ENCODE measurements at regions not wholly inside any gene's neighbourhood (a gene's known extent, or its start where the extent isn't known, plus 50 kb on each side); places are given as distances from the start of the nearest gene placed in this dataset.

GRCh38 chr14:101152855-101153254, 249.3 kb upstream of the RTL1 start:
- TF ChIP-seq POLR2A (IDR thresholded peaks at IDR 0.05; ENCODE audit: low read depth) = no peak
- no peak for TF ChIP-seq POLR2AphosphoS5 (IDR thresholded peaks at IDR 0.05)
- TF ChIP-seq, protein P1, sequence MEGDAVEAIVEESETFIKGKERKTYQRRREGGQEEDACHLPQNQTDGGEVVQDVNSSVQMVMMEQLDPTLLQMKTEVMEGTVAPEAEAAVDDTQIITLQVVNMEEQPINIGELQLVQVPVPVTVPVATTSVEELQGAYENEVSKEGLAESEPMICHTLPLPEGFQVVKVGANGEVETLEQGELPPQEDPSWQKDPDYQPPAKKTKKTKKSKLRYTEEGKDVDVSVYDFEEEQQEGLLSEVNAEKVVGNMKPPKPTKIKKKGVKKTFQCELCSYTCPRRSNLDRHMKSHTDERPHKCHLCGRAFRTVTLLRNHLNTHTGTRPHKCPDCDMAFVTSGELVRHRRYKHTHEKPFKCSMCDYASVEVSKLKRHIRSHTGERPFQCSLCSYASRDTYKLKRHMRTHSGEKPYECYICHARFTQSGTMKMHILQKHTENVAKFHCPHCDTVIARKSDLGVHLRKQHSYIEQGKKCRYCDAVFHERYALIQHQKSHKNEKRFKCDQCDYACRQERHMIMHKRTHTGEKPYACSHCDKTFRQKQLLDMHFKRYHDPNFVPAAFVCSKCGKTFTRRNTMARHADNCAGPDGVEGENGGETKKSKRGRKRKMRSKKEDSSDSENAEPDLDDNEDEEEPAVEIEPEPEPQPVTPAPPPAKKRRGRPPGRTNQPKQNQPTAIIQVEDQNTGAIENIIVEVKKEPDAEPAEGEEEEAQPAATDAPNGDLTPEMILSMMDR (IDR thresholded peaks at IDR 0.05) = no peak
- no peak for TF ChIP-seq EP300 (IDR thresholded peaks at IDR 0.05)
- H3K27me3 ChIP-seq = peaks cover 0 to 22% (median 3%) of the 10 kb centered on the region in 4 donors
- 88% methylated on average over 7 of the region's 8 CpGs for WGBS
- no peaks in the 10 kb centered on the region for H3K36me3 ChIP-seq
- DNase-seq (ENCODE audit: extremely low spot score) = no peak
- intact Hi-C loops (cut with DNase I) = no loop called here
- H3K4me1 ChIP-seq = no peaks in the 10 kb centered on the region
- H3K27ac ChIP-seq (replicated peaks in 1 of 4) = no peak overlapping the region
- no peak overlapping the region for H3K4me3 ChIP-seq
- H3K9me3 ChIP-seq = peaks cover 0 to 8% (median 4%) of the 10 kb centered on the region in 4 donors

- no peak for DNase-seq (ENCODE audit: extremely low spot score)
- TF ChIP-seq EP300 (IDR thresholded peaks at IDR 0.05) (no peak), POLR2AphosphoS5 (IDR thresholded peaks at IDR 0.05) (no peak), POLR2A (IDR thresholded peaks at IDR 0.05; ENCODE audit: low read depth) (no peak)
- TF ChIP-seq, protein P1 (IDR thresholded peaks at IDR 0.05) = no peak
- Histone ChIP-seq H3K27me3 (peaks cover 0 to 22% (median 3%) of the 10 kb centered on the region in 4 donors), H3K4me1 (no peaks in the 10 kb centered on the region), H3K36me3 (no peaks in the 10 kb centered on the region), H3K4me3 (no peak overlapping the region), H3K27ac (replicated peaks in 1 of 4) (no peak overlapping the region), H3K9me3 (no peaks in the 10 kb centered on the region)
- 83% methylated on average over 2 of the region's 2 CpGs for WGBS
- intact Hi-C loops (cut with DNase I) = no loop called here
Measured at GRCh38 chr14:101153691-101154090, 250.2 kb upstream of the RTL1 start.

DNA sequence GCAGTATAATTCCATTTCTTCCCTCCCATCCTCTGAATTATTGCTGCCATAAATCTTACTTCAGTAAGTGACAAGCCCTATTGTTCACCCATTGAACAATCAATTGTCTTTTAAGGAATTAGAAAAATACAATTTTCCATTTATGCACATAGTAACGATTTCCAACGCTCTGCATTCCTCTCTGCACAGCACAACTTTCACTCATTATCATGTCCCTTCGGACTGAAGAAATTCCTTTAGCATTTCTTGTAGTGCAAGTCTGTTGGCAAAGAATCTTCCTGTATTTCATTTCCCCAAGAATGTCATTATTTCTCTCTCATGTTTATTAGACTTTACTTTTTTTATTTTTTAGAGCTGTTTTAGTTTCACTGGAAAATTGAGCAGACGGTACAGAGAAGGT, 252.1 kb upstream of the RTL1 start:
- no peaks in the 10 kb centered on the region for H3K9me3 ChIP-seq
- H3K36me3 ChIP-seq = no peaks in the 10 kb centered on the region
- no peak for DNase-seq (ENCODE audit: extremely low spot score)
- no peak overlapping the region for H3K27ac ChIP-seq (replicated peaks in 1 of 4)
- H3K4me1 ChIP-seq = no peaks in the 10 kb centered on the region
- H3K27me3 ChIP-seq = peaks cover 0 to 22% (median 3%) of the 10 kb centered on the region in 4 donors
- TF ChIP-seq, protein P1 (IDR thresholded peaks at IDR 0.05) = no peak
- TF ChIP-seq EP300 (IDR thresholded peaks at IDR 0.05) (no peak), POLR2AphosphoS5 (IDR thresholded peaks at IDR 0.05) (no peak), POLR2A (IDR thresholded peaks at IDR 0.05; ENCODE audit: low read depth) (no peak)
- H3K4me3 ChIP-seq = no peak overlapping the region
- intact Hi-C loops (cut with DNase I) = no loop called here
- 68% methylated on average over 4 of the region's 4 CpGs for WGBS

GRCh38 chr14:101167428-101167827, 263.9 kb upstream of the RTL1 start:
- intact Hi-C loops (cut with DNase I) = no loop called here
- DNase-seq (ENCODE audit: extremely low spot score) = no peak
- H3K27me3 ChIP-seq = no peaks in the 10 kb centered on the region
- TF ChIP-seq, protein P1 (IDR thresholded peaks at IDR 0.05) = no peak
- TF ChIP-seq POLR2AphosphoS5 (IDR thresholded peaks at IDR 0.05) (no peak), EP300 (IDR thresholded peaks at IDR 0.05) (no peak), POLR2A (IDR thresholded peaks at IDR 0.05; ENCODE audit: low read depth) (no peak)
- no peak overlapping the region for H3K27ac ChIP-seq (replicated peaks in 1 of 4)
- no peaks in the 10 kb centered on the region for H3K4me1 ChIP-seq
- H3K36me3 ChIP-seq = no peaks in the 10 kb centered on the region
- 70% methylated on average over 3 of the region's 3 CpGs for WGBS
- peaks cover 0 to 23% (median 12%) of the 10 kb centered on the region in 4 donors for H3K9me3 ChIP-seq
- H3K4me3 ChIP-seq = no peak overlapping the region

DNA sequence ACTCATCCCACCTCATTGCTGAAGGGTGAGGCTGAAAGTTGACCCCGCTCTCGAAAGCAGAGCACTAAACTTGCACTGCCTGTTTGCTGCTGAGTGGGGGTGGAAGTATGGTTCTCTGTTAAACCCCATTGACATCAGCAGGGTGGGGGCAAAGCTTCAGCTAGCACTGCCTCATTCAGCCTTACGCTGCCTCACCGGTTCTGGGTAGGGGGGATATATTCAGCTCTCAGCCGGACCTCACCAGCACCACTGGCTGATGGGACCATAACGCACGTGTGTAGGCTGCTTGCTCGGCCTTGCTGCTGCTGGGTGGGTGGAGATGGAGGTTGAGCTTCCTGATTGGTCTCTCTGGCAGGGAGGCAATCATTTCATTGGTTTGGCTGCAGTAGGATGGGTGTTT, 265.7 kb upstream of the RTL1 start:
- no peak overlapping the region for H3K4me3 ChIP-seq
- H3K27ac ChIP-seq (replicated peaks in 1 of 4) = no peak overlapping the region
- no peak for TF ChIP-seq EP300 (IDR thresholded peaks at IDR 0.05)
- no peak for TF ChIP-seq POLR2A (IDR thresholded peaks at IDR 0.05; ENCODE audit: low read depth)
- no peak for TF ChIP-seq POLR2AphosphoS5 (IDR thresholded peaks at IDR 0.05)
- TF ChIP-seq, protein P1 (IDR thresholded peaks at IDR 0.05) = no peak
- WGBS = 70% methylated on average over 8 of the region's 8 CpGs
- H3K9me3 ChIP-seq = peaks cover 0 to 29% (median 19%) of the 10 kb centered on the region in 4 donors
- H3K36me3 ChIP-seq = no peaks in the 10 kb centered on the region
- H3K27me3 ChIP-seq = no peaks in the 10 kb centered on the region
- intact Hi-C loops (cut with DNase I) = no loop called here
- no peaks in the 10 kb centered on the region for H3K4me1 ChIP-seq
- peak; percentile 78 for DNase-seq (ENCODE audit: extremely low spot score)
